GM19397 (cell line): ENCODE measurements at regions not wholly inside any gene's neighbourhood (a gene's known extent, or its start where the extent isn't known, plus 50 kb on each side); places are given as distances from the start of the nearest gene placed in this dataset.
"Not testable (repeated sequence)": the region's sequence is repeated elsewhere in the genome, so short reads cannot be mapped to it uniquely, and the experiment has no call there.

Experiments used
- ATAC-seq: cut with Tn5 transposase; IDR thresholded peaks from one replicate; pipeline ENCODE4 v1.9.1; 2021; ENCODE audit warnings: mild to moderate bottlenecking, moderate library complexity; ENCODE audit not compliant: unreplicated experiment

DNA sequence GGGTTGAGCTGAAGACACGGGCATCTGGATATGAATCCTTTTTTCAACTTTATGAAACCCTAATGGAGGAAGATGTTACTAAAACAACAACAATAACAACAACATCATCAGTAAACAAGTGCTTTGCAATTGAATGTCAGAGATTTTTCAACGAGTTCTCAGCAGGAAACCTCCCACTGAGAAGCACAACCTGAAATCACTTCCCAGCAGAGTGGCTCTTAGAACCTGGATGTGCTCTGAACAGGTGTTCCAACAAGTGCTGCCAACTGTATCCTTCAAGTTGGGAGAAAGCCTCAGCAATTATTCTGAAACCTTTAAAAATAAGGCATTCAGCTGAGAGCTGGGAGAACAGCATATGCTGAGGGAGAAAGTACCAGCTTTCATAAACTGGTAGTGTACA lies 1622.7 kb upstream of the CELF4 start:
- ATAC-seq, result no peak

DNA sequence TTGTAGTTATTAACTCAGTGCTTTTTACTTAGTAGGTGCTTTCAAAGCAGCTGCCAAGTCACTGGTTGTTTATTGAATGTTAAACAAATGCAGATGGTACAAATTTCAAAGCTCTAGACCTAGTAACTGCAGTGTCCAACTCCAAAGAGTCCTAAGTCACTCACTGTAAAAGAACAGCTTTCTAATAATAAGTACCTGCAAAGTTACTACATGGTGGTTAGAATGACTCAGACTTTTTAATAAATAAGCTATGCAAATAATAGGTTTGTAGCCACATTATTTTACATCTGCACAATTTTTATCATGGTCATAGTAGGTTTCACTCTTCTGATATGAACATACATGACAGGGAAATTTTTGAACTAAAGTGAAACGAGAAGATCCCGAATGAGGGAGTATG lies 1620.4 kb upstream of the CELF4 start:
- no peak for ATAC-seq

DNA sequence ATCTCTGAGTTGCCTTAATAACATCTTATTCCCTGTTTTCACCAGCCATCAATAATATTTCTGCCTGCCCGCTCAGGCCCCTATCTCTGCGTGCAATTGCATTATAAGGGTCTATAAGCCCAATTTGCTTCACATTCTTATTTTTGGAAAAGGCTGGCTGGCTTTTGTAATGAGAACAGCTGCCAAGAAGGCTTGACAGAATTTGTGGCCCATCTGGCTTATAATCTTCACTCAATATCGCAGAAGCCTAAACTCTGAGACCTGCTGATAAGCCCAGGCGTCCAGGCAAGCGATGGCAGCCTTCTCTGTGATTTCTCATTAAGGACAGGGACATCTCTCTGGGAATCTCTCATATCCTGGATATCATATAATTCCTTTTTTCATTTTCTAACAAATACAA lies 1618.6 kb upstream of the CELF4 start:
- ATAC-seq, result no peak

- no peak for ATAC-seq
Observed at GRCh38 chr18:39178166-39178565, 1612.6 kb upstream of the CELF4 start.

DNA sequence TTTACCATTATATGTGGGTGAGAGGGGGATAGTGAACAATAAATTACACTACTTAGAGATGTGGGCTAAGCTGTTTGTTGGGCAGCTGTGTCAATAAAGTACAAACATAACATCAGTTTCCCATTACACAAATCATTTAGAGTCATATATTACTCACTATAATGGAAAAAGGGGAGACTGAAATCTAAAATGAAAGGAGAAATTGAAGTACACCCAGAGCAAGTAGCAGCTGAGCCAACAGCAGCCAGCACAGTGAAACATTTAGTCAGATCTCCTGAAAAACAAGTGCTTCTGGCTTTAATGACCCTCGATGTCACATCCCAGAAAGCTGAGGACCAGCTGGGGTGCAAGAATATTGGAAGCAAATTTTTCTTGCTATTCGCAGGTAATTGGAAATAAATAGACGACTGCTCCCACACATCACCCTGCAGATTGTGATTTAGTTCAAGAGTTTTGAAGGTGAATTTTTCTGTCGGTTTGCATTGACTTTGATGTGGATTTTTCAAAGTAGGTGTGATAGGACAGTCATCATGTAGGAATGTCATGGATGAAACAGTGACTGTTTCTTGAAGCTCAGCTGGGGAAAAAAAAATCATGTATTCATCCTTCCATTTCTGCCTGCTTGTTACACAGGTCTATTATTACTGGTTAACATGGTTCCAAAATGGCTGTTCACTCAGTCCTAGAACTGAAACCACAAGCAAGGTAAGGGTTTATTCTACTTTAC lies 1607.3 kb upstream of the CELF4 start:
- ATAC-seq, result no peak

GRCh38 chr18:39168723-39169122 lies 1603.1 kb upstream of the CELF4 start:
- ATAC-seq, result no peak

DNA sequence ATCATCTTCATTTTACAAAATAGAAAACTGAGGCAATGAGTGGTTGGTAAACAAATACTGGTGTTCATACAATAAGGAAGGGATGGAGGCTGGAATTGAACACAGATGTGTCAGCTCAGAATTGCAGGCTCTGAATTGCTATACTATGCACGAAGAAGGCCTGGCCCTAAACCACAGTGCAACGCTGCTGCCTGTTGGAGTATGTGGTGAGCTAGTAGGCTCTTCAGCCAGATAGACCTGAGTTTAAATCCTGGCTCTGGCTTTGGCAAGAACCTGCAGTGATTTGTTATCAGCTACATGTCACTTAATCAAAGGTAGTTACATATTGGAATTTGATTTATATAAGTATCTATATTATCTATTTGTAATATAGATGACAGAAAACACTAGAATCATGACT lies 1602.4 kb upstream of the CELF4 start:
- ATAC-seq, result no peak

DNA sequence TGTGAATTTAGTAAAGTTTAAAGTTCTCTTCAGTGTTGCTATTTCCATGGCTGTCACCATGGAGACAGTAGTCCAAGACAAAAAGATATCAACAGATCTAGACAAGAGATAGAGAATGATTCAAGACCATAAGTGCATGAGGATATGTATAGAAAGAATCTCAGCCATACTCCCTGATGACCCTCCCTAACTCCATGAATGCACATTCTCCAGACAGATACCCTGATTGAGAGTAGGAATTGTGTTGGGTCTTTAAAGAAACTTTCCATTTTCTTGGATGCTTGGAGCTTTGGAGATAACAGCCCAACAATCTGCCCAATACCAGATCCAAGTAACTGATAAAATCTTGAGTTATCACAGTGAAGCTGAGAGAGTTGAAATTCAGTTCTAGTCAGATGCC lies 1601.2 kb upstream of the CELF4 start:
- ATAC-seq, result no peak

- ATAC-seq, result no peak
Observed at GRCh38 chr18:39162013-39162827, 1596.6 kb upstream of the CELF4 start.

GRCh38 chr18:39149211-39149806 lies 1583.7 kb upstream of the CELF4 start:
- no peak for ATAC-seq

GRCh38 chr18:39134255-39134654 lies 1568.7 kb upstream of the CELF4 start:
- no peak for ATAC-seq

DNA sequence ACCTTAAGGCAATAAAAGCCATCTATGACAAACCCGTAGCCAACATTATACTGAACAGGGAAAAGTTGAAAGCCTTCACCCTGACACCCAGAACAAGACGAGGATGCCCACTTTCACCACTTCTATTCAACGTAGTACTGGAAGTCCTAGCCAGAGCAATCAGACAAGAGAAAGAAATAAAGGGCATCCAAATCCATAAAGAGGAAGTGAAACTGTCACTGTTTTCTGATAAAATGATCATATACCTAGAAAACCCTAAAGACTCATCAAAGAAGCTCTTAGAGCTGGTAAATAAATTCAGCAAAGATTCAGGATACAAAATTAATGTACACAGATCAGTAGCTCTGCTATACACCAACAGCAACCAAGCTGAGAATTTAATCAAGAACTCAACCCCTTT lies 1561.9 kb upstream of the CELF4 start:
- not testable (repeated sequence) for ATAC-seq

GRCh38 chr18:39113790-39114189 lies 1548.2 kb upstream of the CELF4 start:
- no peak for ATAC-seq

GRCh38 chr18:39105104-39105503 lies 1539.5 kb upstream of the CELF4 start:
- no peak for ATAC-seq

GRCh38 chr18:39072970-39073369 lies 1507.4 kb upstream of the CELF4 start:
- no peak for ATAC-seq

- ATAC-seq, result no peak
Observed at GRCh38 chr18:39062426-39062825, 1496.8 kb upstream of the CELF4 start.

DNA sequence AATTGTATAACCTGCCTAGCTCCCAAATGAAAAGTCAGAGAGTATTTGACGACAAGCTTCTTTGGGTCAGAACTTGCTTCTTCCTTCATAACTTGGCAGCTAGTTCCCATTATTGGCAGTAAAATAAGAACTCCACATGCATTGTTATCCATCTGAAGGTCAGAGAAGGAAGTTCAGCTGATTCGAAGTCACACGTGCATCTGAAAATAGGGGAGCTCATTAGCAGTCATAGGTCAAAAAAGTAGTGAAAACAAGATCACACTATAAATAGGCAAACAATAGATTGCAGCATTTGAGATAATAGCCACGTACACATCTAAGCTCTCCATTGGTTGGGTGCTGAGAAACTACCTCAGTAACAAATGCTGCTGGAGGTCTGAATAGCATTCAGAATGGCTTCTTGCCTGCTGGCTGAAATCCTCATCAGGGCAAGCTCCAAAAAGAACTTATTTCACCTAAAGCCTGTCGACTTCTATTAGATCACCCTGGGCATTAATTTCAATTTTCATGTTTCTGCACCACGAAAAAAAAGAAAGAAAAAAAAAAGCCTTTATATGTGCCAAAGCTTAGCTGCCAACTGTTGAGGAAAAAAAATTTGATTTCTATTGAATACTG lies 1492.9 kb upstream of the CELF4 start:
- ATAC-seq, result no peak

- no peak for ATAC-seq
Observed at GRCh38 chr18:39057423-39058064, 1491.9 kb upstream of the CELF4 start.

DNA sequence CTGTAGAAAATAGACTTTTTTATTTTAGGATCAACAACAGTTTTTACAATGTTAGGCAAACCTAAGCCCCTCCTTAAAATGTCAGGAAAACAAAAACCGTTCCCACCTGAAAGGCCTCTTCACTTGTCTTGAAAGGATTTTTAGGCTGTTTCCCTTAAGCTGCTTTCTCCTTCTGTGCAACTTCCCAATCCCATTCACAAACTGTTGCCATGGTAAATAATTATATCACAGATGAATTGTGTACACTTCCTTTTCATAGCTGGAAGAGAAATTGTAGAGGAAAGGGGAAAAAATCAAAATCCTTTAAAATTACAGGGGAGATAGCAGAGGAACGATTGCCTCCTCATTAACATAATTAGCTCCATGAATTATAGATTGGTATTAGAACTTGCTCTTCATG lies 1488.0 kb upstream of the CELF4 start:
- no peak for ATAC-seq

DNA sequence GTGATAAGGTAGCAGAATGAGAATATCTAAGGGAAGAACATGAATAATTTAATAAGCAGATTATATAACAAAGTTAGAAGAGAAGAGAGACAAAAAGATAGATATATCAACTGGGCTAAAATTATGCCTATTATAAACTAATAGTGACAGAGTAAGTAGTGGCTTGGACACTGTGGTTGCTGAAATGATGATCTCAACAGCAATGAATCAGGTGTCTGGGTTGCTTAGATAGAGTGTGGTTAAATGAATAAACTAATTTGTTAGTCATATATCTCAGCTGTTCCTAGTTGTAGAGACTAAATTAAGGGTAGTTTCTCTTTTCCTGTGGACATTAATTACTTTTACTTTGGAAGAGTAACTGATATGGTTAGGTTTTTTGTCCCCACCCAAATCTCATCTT lies 1485.4 kb upstream of the CELF4 start:
- no peak for ATAC-seq

DNA sequence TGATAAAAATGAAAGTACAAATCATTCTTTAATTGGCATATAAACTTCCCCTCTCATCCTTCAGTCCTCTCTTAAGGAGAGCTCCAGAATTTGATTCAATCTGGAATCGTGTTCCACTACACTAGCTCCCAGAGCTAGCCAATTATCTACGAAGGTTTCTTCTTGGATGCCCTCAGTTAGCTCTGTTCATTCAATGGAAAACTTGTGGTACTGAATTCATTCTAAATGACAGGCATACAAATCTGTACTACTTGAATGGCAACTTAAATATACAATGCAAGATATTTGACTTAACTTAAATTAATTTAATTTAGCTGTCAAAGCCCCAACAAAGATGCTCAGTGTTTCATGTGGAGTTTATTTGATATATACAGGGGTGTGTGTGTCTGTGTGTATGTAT lies 1474.2 kb upstream of the CELF4 start:
- no peak for ATAC-seq
